ENCODE measurements at regions not wholly inside any gene's neighbourhood (a gene's known extent, or its start where the extent isn't known, plus 50 kb on each side); places are given as distances from the start of the nearest gene placed in this dataset.

- H2BK120ac ChIP-seq (ENCODE audit: low read depth, low read length) = no peak overlapping the region
- H3K9ac ChIP-seq (ENCODE audit: low read depth, low read length) = no peak overlapping the region
- 40% methylated on average over 3 of the region's 13 CpGs; no CpG with 5 or more reads in 1 of the 2 experiments for WGBS, 2 experiments (ENCODE audit: extremely low coverage in 2 of 2, insufficient read length in 1 of 2)
- no peaks in the 10 kb centered on the region for H3K4me1 ChIP-seq (ENCODE audit: control insufficient read depth, insufficient read depth, low read length)
- no peak overlapping the region for H3K4ac ChIP-seq (ENCODE audit: low read depth, low read length)
- H3K27me3 ChIP-seq (ENCODE audit: control insufficient read depth, insufficient read depth, low read length) = no peaks in the 10 kb centered on the region
- ATAC-seq (ENCODE audit: low read depth) (no peak), DNase-seq (no peak)
- no peaks in the 10 kb centered on the region for H4K20me1 ChIP-seq (ENCODE audit: insufficient read depth, low read length)
- H3K36me3 ChIP-seq (ENCODE audit: control insufficient read depth, insufficient read depth, low read length) = no peaks in the 10 kb centered on the region
- H2AFZ ChIP-seq (replicated peaks; ENCODE audit: low read length, poor library complexity) = no peak overlapping the region
- dilution Hi-C loops (cut with HindIII; ENCODE audit: low sequenced_read_pairs, unreplicated experiment) = no loop called here
- H3K14ac ChIP-seq (replicated peaks; ENCODE audit: low read depth, low read length) = no peak overlapping the region
- H4K8ac ChIP-seq (ENCODE audit: low read depth in 2 of 2, low read length in 2 of 2) = no peak overlapping the region
- H4K91ac ChIP-seq (ENCODE audit: insufficient read depth, low read depth, low read length) = no peak overlapping the region
- H3K56ac ChIP-seq (ENCODE audit: extremely low read depth, insufficient read depth, low read length) = no peak overlapping the region
- no TSS peak for BruUV-seq (replicated peaks)
- in situ Hi-C loops (cut with MboI; ENCODE audit: low sequenced_read_pairs) = no loop called here
- no peak overlapping the region for H3K27ac ChIP-seq (ENCODE audit: insufficient read depth, low read length)
- H3K4me3 ChIP-seq (ENCODE audit: insufficient read depth, low read depth, low read length) = no peak overlapping the region
- no peak overlapping the region for H2BK15ac ChIP-seq (ENCODE audit: low read depth, low read length)
- H2AK5ac ChIP-seq (ENCODE audit: low read depth, low read length) = no peak overlapping the region
- TF ChIP-seq BHLHE40 (IDR thresholded peaks at IDR 0.05; ENCODE audit: low read depth, low read length) = no peak
- TF ChIP-seq CTCF (conservative IDR thresholded peaks at IDR 0.05; ENCODE audit: low read depth, low read length) = no peak
- no peak for TF ChIP-seq USF2 (IDR thresholded peaks at IDR 0.05; ENCODE audit: low read depth, low read length)
- no peak for TF ChIP-seq RFX5 (IDR thresholded peaks at IDR 0.05; ENCODE audit: low read depth, low read length)
- no peak for TF ChIP-seq MXI1 (IDR thresholded peaks at IDR 0.05; ENCODE audit: borderline replicate concordance, low read depth, low read length)
- no peak for TF ChIP-seq RAD21 (IDR thresholded peaks at IDR 0.05; ENCODE audit: low read length)
- no peak for TF ChIP-seq FOS (IDR thresholded peaks at IDR 0.05; ENCODE audit: low read depth, low read length)
- no peak for TF ChIP-seq NFE2L2 (IDR thresholded peaks at IDR 0.05; ENCODE audit: low read depth, low read length)
- no peak for TF ChIP-seq RCOR1 (IDR thresholded peaks at IDR 0.05; ENCODE audit: insufficient replicate concordance, low read length)
- no peak for TF ChIP-seq CHD1 (IDR thresholded peaks at IDR 0.05; ENCODE audit: low read depth, low read length)
- TF ChIP-seq MAFK (IDR thresholded peaks at IDR 0.05; ENCODE audit: low read depth, low read length) = no peak
- TF ChIP-seq MAZ (IDR thresholded peaks at IDR 0.05; ENCODE audit: borderline replicate concordance, low read depth, low read length) = no peak
- TF ChIP-seq CEBPB (IDR thresholded peaks at IDR 0.05; ENCODE audit: low read depth, low read length) = no peak
- no peak for TF ChIP-seq POLR2A (IDR thresholded peaks at IDR 0.05; ENCODE audit: low read depth, low read length)
- no peak for TF ChIP-seq SMC3 (IDR thresholded peaks at IDR 0.05; ENCODE audit: low read depth, low read length)
- no peak for TF ChIP-seq ELK1 (IDR thresholded peaks at IDR 0.05; ENCODE audit: borderline replicate concordance, low read depth, low read length)
- peaks cover 38% of the 10 kb centered on the region for H3K9me3 ChIP-seq (ENCODE audit: control insufficient read depth, insufficient read depth, low read length)
- CTCF ChIA-PET = no interaction called here
- H2AK9ac ChIP-seq (replicated peaks; ENCODE audit: low read depth, low read length, poor library complexity) = no peak overlapping the region
- H3K79me1 ChIP-seq (ENCODE audit: low read depth in 1 of 2, low read length in 2 of 2) = no peaks in the 10 kb centered on the region
- H4K5ac ChIP-seq (ENCODE audit: low read depth, low read length) = no peak overlapping the region
- H3K9me1 ChIP-seq (ENCODE audit: insufficient read depth, low read length) = no peaks in the 10 kb centered on the region
- no peak overlapping the region for H2BK20ac ChIP-seq (ENCODE audit: low read depth, low read length)
- no peak overlapping the region for H3K18ac ChIP-seq (ENCODE audit: low read depth, low read length)
- H3K23ac ChIP-seq (ENCODE audit: low read depth, low read length) = no peak overlapping the region
- intact Hi-C loops (cut with micrococcal nuclease) = no loop called here
- POLR2A ChIA-PET (ENCODE audit: unreplicated experiment) = no interaction called here
- H3K4me2 ChIP-seq (ENCODE audit: low read depth, low read length) = no peak overlapping the region
- no peak overlapping the region for H2BK5ac ChIP-seq (ENCODE audit: low read depth, low read length, poor library complexity, severe bottlenecking)
Measured at GRCh38 chr12:130058926-130059472, 103.3 kb upstream of the FZD10 start.

Data from IMR-90 (cell line).